Hindlimb muscle (tissue), 1 donor: ENCODE measurements at regions not wholly inside any gene's neighbourhood (a gene's known extent, or its start where the extent isn't known, plus 50 kb on each side); places are given as distances from the start of the nearest gene placed in this dataset.
"Not testable (repeated sequence)": the region's sequence is repeated elsewhere in the genome, so short reads cannot be mapped to it uniquely, and the experiment has no call there.

Experiments used
- DNase-seq: peaks from one replicate; pipeline ENCODE4 v3.0.0-alpha.2; 2013

DNA sequence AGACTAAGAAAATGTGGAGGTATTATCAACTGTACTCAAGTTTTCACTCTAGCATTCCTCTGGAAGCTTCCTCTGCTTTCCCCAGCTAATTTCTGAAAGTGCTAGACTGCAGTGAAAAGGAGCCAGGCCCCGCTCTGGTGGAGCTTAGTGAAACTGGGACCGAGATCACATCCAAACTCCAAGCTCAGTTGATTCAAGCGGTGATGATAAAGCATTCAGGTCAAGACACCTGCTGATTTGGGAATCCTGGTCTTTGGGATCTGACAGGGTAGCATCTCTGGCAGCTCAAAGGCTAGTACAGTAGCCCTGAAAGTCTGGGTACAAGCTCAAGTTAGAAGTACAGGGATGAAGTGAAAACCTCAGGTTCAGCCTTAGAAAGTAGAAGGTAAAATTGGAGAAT lies 120.2 kb upstream of the CRIM1 start:
- DNase-seq, result no peak

DNA sequence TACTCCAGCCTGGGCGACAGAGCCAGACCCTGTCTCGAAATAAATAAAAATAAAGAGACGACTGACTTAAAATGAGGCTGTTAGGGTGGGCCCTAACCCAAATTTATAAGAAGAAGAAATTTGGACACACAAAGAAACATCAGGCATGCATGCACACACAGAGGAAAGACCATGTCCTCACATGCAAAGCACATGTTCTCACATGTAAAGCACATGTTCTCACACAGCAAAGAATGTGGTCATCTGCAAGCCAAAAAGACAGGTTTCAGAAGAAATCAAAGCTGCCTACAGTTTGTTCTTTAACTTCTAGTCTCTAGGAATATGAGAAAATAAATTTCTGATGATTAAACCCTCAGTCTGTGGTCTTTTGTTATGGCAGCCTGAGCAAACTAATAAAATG lies 132.3 kb upstream of the CRIM1 start:
- no peak for DNase-seq

DNA sequence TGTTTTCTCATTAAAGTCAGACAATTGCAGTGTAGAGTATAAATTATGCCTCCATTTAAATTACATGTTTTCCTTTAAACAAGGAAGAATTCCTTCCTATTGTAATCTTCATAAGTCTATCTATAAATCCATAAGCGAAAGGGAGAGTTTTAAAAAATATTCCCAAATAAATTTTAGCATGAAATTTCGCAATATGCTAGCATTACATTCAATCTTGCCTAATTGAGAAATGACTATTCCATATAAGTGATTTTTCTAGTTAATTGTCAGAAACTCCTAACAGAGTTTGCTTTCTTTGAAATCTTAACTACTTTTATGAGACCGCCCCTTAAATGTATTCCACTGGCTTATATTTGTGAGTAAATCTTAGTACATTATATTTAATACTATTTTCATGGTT lies 133.1 kb upstream of the CRIM1 start:
- no peak for DNase-seq

DNA sequence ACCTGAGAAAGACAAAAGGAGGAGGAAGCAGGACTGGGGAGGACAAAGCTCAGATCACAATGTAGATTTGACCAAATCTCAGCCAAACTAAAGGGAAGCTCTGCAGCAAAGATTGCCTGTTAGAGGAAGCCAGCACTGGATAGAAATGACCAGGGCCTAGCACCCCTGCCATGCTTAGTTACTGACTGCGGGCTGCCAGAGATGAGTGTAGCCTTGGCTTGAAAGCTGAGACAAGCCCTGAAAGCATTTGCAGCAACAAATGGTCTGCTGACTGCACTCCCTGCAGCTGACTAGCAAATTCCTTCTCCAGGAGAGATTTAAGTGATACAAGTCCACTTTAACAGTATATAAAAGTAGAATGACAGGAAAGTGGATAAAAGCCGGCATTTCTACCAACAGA lies 140.9 kb upstream of the CRIM1 start:
- no peak for DNase-seq

DNA sequence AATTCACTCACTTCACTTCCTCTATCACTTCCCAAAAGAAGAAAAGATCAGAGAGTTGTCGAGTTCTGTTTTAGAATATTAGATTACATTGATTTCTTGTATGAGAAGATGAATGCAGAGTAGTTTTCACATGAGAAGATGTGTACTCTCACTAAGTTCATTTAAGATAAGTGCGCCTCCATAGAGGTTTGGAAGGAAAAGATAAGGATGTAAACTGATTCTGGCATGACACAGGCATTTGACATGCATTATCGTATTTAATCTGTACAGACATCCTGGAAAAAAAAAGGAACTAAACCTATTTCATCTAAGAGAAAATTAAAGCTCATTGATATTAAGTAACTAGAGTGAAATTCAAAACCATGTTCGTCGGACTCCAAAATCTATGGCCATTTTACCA lies 152.2 kb upstream of the CRIM1 start:
- no peak for DNase-seq

DNA sequence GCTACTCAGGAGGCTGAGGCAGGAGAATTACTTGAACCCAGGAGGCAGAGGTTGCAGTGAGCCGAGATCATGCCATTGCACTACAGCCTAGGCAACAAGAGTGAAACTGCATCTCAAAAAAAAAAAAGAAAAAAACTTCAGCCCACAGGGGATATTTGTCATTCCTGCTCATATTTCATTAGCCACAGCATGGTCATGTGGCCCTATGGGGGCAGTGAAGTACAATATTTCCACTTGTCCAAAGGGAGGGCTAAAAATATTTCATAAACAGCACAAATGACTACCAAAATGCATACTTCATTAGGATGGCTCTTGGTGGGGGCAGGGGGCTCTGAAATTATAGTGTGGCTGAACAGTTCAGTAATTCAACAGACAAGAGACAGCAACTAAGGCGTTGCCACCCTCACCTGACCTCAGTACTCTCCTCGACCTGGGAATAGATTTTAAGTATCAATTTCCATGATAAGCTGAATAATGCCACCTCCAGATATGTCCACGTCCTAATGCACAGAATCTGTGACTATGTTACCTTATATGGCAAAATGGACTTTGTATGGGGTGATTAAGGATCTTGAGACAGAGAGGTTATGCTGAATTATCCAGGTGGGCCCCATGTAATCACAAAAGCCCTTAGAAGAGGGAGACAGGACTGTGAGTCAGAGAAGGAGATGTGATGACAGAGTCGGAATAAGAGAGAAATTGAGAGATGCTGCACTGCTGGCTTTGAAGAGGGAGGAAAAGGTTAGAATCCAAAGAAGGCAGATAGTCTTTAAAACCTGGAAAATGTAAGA lies 158.2 kb upstream of the CRIM1 start:
- no peak for DNase-seq

DNA sequence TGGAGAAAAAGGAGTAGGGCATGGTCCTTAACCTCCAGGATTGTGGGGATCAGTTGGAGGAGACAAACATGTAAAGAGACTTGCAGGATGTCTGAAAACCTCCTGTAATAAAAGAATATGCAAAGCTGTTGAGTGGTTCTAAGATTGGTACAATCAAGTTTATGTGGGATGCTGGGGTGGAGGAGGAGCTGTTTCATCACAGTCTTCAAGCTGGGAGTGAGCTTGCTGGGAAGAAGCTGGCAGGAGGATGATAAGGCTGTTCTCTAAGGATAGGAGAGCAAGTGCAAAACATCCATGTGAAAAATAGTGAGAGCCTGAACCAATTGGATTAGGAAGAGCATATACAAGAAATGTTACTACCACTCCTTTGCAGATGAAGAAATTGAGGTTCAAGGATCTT lies 161.9 kb upstream of the CRIM1 start:
- DNase-seq, result no peak

DNA sequence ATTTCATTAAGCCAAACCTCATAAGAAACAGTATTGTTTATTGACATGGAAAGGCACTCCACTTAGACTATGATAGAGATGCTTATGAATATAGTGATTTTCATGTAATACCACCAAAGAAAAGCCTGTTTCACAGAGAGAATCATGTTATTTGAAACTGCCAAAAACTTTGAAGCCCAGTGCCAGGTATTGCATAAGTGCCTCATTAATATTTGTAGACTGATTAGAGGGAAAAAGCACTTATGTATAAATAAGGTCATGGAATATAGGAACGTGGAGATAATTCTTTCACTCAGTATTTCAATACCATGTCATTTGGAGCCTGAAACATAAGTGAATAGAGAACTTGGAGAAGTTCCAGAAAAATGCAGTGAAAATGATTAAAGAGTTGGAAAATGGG lies 162.6 kb upstream of the CRIM1 start:
- DNase-seq, result no peak

DNA sequence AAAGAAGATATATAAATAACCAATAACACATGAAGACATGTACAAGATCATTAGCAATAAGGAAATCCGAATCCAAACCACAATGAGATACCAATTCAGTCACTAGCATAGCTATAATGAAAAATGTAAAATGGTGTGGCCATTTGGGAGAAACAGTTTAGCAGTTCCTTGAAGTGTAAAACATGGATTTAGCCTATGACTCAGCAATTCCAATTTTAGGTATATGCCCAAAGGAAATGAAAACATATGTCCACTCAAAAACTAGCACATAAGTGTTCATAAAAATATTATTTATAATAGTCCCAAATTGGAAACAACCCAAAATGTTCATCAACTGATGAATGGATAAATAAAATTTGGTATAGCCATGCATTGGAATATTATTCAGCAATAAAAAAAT lies 165.5 kb upstream of the CRIM1 start:
- no peak for DNase-seq

DNA sequence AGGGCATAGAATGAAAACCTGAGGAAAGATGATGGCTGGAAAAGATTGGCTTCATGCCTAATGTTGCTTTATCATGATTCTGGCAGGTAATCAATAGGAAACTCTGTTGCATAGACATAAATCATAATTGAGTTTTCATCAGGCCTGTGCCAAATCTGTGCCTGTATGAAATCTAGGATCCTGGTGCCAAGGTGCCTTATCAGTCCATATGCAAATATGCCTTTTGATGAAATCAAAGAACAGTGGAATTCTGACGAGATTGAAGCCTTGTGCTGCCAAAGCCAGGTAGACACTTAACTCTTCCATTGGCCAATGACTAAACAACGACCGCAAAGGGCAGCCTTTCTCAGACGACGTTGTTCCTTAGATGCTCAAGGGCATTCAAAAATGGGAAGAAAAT lies 170.0 kb upstream of the CRIM1 start:
- no peak for DNase-seq

DNA sequence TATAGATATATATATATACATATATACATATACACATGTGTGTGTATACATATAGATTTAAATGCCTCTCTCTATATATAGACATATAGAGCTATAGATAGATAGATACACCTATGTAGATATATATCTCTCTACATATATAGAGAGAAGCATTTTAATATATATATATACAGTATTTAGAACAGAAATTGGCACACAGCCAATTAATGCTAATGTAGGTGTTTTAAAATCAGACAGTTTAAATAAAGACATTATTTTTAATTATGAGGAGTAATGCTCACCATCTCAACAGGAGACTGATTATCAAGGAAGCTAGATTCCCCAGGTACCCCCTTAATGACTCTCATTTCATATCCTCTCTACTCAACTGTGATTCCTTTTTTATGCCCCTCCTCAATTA lies 170.7 kb upstream of the CRIM1 start:
- DNase-seq, result no peak

DNA sequence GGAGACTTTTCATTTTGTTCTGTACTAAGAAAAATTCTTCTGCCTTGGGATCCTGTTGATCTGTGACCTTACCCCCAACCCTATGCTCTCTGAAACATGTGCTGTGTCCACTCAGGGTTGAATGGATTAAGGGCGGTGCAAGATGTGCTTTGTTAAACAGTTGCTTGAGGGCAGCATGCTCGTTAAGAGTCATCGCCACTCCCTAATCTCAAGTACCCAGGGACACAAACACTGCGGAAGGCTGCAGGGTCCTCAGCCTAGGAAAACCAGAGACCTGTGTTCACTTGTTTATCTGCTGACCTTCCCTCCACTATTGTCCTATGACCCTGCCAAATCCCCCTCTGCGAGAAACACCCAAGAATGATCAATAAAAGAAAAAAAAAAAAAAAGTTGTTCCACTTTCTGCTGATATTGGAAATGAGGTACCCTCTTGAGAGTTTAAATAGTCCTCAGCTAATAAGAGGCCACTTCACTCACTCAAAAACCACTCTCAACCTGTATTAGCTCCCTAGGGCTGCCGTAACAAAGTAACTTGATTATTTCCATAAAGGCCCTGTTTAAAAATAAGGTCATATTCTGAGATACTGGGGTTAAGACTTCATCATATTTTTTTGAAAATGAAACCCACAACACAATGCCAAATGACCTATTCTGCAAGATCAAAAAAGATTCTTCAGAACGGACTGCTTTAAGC lies 174.6 kb upstream of the CRIM1 start:
- DNase-seq, result not testable (repeated sequence)

DNA sequence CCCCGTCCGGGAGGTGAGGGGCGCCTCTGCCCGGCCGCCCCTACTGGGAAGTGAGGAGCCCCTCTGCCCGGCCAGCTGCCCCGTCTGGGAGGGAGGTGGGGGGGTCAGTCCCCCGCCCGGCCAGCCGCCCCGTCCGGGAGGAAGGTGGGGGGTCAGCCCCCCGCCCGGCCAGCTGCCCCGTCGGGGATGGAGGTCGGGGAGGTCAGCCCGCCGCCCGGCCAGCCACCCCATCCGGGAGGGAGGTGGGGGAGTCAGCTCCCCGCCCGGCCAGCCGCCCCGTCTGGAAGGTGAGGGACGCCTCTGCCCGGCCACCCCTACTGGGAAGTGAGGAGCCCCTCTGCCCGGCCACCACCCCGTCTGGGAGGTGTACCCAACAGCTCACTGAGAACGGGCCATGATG lies 175.3 kb upstream of the CRIM1 start:
- not testable (repeated sequence) for DNase-seq

DNA sequence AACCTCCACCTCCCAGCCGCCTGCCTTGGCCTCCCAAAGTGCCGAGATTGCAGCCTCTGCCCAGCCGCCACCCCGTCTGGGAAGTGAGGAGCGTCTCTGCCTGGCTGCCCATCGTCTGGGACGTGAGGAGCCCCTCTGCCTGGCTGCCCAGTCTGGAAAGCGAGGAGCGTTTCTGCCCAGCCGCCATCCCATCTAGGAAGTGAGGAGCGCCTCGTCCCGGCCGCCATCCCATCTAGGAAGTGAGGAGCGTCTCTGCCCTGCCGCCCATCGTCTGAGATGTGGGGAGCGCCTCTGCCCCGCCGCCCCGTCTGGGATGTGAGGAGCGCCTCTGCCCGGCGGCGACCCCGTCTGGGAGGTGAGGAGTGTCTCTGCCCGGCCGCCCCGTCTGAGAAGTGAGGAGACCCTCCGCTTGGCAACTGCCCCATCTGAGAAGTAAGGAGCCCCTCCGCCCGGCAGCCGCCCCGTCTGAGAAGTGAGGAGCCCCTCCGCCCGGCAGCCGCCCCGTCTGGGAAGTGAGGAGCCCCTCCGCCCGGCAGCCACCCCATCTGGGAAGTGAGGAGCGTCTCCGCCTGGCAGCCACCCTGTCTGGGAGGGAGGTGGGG lies 175.8 kb upstream of the CRIM1 start:
- not testable (repeated sequence) for DNase-seq

DNA sequence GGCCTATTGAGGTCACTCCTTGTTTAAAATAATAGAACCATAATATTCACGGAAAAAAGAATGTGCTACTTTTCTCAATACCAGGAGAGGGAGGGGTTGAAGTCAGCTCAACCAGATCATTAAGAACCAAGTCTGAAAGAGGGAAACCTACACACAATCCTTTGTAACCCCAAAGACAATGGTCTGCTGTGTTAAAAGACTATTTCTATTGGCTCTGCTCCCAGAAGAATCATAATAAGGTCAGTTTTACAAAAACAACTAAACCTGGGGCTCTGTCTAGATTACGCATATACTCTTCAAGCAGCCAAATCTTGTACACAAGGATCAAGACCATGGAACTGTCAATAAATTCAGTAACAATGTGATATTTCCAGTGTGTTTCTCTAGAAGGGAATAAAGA lies 177.2 kb upstream of the CRIM1 start:
- DNase-seq, result no peak

DNA sequence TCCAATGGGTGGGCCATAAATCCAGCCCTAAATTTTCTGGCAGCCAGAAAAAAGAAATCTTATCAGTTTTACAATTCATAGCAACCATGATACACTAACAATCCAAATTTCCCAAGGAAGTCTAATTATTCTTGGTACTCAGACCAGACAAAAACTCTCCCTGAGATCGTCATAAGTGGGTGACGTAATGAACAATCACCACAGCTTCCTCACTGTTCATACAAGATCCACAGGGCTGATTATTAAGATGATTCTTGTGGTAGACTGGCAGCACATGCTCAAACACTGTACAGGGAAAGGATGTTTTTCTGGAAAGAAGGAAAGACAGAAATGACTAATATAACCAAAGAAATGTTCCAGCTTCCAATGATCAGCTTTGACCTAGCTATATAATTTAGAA lies 178.3 kb upstream of the CRIM1 start:
- no peak for DNase-seq

DNA sequence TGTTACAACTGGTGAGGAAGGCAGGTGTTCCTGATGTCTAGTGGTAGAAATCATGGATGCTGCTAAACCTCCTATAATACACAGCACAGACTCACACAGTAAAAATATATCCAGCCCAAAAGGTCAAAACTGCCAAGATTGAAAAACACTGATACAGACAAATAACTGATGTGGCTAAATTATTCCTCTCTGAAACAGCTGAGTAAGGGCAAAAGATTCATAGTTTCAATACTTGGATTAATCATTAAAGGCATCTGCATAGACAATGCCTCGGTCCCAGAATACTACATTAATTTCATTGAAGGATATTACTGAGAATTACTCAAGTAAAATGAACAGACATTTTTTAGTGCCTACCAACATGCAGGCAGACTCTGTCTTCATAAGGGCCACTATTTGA lies 180.7 kb upstream of the CRIM1 start:
- DNase-seq, result no peak

DNA sequence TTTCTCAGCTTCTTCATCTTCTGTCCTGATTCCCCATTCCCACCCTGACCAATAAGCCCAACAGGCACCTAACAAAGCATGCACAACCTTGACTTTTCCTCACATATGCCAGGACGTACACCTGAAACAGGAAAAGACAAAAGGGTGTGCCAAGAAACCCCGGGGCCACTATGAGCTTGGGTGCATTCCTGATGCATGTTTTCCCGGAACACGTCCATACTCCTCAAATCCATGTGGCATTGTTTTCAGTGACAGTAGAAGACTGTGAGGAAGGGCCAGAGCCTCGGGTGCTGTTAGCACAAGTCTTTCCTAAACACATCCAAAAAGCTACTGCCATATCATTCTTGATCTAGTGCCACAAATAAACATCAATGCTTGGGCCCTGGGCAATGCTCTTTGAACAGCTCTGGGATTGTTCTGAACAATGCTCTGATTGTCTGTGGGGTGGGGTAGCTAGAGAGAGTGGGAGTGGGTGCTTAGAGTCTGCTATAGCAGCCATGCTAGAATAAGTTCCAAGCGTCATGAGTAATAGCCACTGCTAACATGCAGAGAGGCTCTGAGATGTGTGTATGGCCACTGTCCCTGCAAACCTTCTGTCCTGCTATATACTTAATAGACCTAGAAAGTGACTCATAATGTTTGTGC lies 181.7 kb upstream of the CRIM1 start:
- no peak for DNase-seq

DNA sequence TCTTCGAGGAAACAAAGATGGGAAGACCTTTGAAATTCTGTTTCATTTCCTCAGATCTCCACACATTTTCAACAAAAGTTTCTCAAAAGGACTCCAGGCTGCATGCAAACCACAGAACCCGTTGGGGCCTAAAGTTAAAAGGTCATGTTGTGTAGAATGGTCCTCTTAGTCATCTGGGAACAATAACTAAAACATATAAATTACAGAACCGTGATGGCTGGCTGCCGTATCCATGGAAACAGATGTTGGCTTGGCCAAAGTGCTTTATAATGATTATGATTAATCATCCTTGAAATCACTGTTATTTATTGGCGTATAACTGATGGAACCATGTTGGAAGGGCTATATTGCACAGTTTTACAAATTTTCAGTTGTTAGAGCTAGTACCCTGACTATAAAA lies 182.8 kb upstream of the CRIM1 start:
- no peak for DNase-seq

DNA sequence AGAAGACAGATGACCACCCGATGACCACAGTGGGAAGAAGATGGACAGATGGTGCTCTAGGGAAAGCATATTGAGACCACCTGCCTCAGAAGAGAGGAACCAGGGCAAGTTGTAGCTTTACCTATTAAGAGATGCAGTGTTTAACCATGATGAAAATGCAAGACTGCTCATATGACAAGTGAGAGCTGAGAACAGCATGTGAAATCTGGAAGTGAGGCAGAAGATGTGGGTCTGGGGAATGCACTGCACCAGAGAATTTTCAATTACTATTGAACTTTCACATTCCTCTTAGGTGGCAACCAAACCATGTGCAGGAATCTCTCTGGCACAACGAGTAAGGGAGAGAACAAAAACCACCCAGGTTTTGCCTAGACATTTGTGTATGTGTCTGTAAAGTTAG lies 184.8 kb upstream of the CRIM1 start:
- DNase-seq, result no peak

DNA sequence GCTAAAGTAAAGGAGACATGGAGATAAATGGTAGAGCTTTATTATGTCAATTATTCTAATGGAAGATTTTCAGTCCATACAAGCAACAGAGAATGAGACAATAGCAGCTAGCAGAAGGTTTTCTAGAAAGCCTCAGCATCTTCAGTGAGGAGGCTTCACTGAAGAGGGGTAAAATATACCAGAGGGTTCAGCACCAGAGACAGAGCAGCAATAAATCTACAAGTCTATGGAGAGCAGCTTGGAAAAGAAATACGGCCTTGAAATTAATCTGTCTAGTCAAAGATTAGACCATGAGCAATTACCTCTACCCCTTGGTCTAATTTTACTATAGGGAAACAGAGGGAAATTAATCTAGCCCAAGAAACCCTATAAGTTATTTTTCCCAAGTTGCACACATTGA lies 185.7 kb upstream of the CRIM1 start:
- no peak for DNase-seq

DNA sequence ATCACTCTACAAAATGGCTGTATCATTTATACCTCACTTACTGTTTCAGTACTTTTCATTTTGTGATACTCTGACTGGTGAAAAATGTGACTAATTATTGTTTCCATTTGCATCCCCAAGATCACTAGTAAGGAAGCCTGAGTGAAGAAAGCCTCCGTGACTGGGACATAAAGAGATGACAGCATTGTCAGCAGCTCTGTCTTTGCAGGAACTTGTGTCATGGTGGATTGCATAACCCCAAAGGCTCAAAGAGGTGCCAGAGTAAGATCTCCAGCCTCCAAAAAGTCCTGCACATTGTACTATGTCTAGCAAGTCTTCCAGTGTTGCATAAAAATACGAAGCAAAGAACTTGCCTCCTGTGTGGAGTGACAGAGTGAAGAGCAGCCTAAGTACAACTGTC lies 187.5 kb upstream of the CRIM1 start:
- no peak for DNase-seq

DNA sequence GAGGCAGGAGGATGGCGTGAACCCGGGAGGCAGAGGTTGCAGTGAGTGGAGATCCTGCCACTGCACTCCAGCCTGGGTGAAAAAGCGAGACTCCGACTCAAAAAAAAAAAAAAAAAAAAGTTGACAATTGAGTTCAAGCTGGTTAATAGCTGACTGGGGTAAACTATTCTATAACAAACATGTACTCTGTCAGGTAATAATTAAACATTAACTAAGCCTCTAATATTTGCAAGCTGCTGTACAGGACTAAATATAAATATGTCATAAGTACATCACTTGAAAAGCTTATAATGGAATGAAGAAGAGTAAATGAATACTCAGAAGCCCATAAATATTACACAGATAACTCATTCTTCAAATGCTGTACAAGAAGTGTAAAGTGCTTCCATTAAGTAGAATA lies 190.4 kb upstream of the CRIM1 start:
- no peak for DNase-seq
